H9 (cell line): ENCODE measurements at regions not wholly inside any gene's neighbourhood (a gene's known extent, or its start where the extent isn't known, plus 50 kb on each side); places are given as distances from the start of the nearest gene placed in this dataset.

ENCODE experiments used
- DNase-seq: peaks from one replicate; pipeline ENCODE4 v3.0.0-alpha.2; 2017
- H2AFZ ChIP-seq: one replicate; pipeline ENCODE4 v1.6.1; 2013; ENCODE audit warnings: mild to moderate bottlenecking, low read length, control low read depth, moderate library complexity
- H2AK5ac ChIP-seq: 2 replicates; pipeline ENCODE4 v1.6.1; 2013; ENCODE audit warnings: low read length, control low read depth, mixed read lengths; ENCODE audit not compliant: insufficient read length
- H2BK120ac ChIP-seq: one replicate; pipeline ENCODE4 v1.6.1; 2013; ENCODE audit warnings: low read depth, mild to moderate bottlenecking, low read length, control low read depth, inconsistent platforms; ENCODE audit not compliant: poor library complexity, severe bottlenecking
- H2BK12ac ChIP-seq: 2 replicates; pipeline ENCODE4 v1.6.1; 2013; ENCODE audit warnings: low read length, control low read depth, mixed read lengths, low read depth; ENCODE audit not compliant: insufficient read length
- H2BK15ac ChIP-seq: 2 replicates; pipeline ENCODE4 v1.6.1; 2013; ENCODE audit warnings: low read depth, low read length, control low read depth
- H2BK20ac ChIP-seq: one replicate; pipeline ENCODE4 v1.6.1; 2013; ENCODE audit warnings: low read depth, mild to moderate bottlenecking, low read length, control low read depth, inconsistent platforms; ENCODE audit not compliant: poor library complexity, severe bottlenecking
- H2BK5ac ChIP-seq: 2 replicates; pipeline ENCODE4 v1.6.1; 2013; ENCODE audit warnings: low read length, control low read depth, mixed read lengths; ENCODE audit not compliant: insufficient read length
- H3K14ac ChIP-seq: 2 replicates; pipeline ENCODE4 v1.6.1; 2013; ENCODE audit warnings: low read length, control low read depth; ENCODE audit not compliant: insufficient read depth
- H3K18ac ChIP-seq: 2 replicates; pipeline ENCODE4 v1.6.1; 2013; ENCODE audit warnings: low read depth, mild to moderate bottlenecking, mixed read lengths, low read length, control low read depth; ENCODE audit not compliant: insufficient read length
- H3K23ac ChIP-seq: 2 replicates; pipeline ENCODE4 v1.6.1; 2013; ENCODE audit warnings: low read length, control low read depth, mixed read lengths, low read depth; ENCODE audit not compliant: insufficient read length
- H3K23me2 ChIP-seq: 2 replicates; pipeline ENCODE4 v1.6.1; 2013; ENCODE audit warnings: low read depth, mild to moderate bottlenecking, mixed read lengths, low read length, control low read depth; ENCODE audit not compliant: insufficient read length, poor library complexity, severe bottlenecking
- H3K27ac ChIP-seq: 2 replicates; pipeline ENCODE4 v1.5.1; 2013; ENCODE audit warnings: low read length, control low read depth, mixed read lengths, low read depth; ENCODE audit not compliant: insufficient read length
- H3K27me3 ChIP-seq: 2 replicates; pipeline ENCODE4 v1.6.1; 2013; ENCODE audit warnings: low read length, control low read depth, inconsistent platforms; ENCODE audit not compliant: insufficient read depth
- H3K4ac ChIP-seq: 2 replicates; pipeline ENCODE4 v1.6.1; 2013; ENCODE audit warnings: low read depth, mild to moderate bottlenecking, control low read depth, inconsistent platforms, low read length, moderate library complexity
- H3K4me1 ChIP-seq: 2 replicates; pipeline ENCODE4 v1.6.1; 2013; ENCODE audit warnings: low read length, control low read depth, inconsistent platforms; ENCODE audit not compliant: insufficient read depth
- H3K4me2 ChIP-seq: 2 replicates; pipeline ENCODE4 v1.6.1; 2013; ENCODE audit warnings: low read length, control low read depth, mixed read lengths; ENCODE audit not compliant: insufficient read length, insufficient read depth
- H3K56ac ChIP-seq: 2 replicates; pipeline ENCODE4 v1.6.1; 2013; ENCODE audit warnings: low read depth, mild to moderate bottlenecking, mixed read lengths, low read length, control low read depth; ENCODE audit not compliant: insufficient read length
- H3K79me1 ChIP-seq: 2 replicates; pipeline ENCODE4 v1.6.1; 2013; ENCODE audit warnings: low read depth, mild to moderate bottlenecking, moderate library complexity, low read length, control low read depth, inconsistent platforms; ENCODE audit not compliant: insufficient read depth, poor library complexity, severe bottlenecking
- H3K79me2 ChIP-seq: 2 replicates; pipeline ENCODE4 v1.6.1; 2013; ENCODE audit warnings: low read length, control low read depth, inconsistent platforms; ENCODE audit not compliant: insufficient read depth
- H3K9ac ChIP-seq: 2 replicates; pipeline ENCODE4 v1.6.1; 2013; ENCODE audit warnings: low read length, control low read depth, mixed read lengths; ENCODE audit not compliant: insufficient read length; ENCODE audit errors: extremely low read depth
- H3K9me3 ChIP-seq: one replicate; pipeline ENCODE4 v1.6.1; 2013; ENCODE audit warnings: low read depth, low read length, inconsistent platforms; ENCODE audit not compliant: control insufficient read depth
- H3T11ph ChIP-seq: one replicate; pipeline ENCODE4 v1.6.1; 2013; ENCODE audit warnings: mild to moderate bottlenecking, low read length, control low read depth, inconsistent platforms
- H4K20me1 ChIP-seq: one replicate; pipeline ENCODE4 v1.6.1; 2013; ENCODE audit not compliant: control insufficient read depth, insufficient read length, insufficient read depth
- H4K5ac ChIP-seq: 2 replicates; pipeline ENCODE4 v1.6.1; 2013; ENCODE audit warnings: low read depth, mild to moderate bottlenecking, mixed read lengths, low read length, control low read depth; ENCODE audit not compliant: insufficient read length
- H4K8ac ChIP-seq: replicated peaks from 2 replicates; pipeline ENCODE4 v1.6.1; 2013; ENCODE audit warnings: low read length, control low read depth, mixed read lengths, low read depth; ENCODE audit not compliant: insufficient read length
- H4K91ac ChIP-seq: 2 replicates; pipeline ENCODE4 v1.6.1; 2013; ENCODE audit warnings: low read depth, mild to moderate bottlenecking, moderate library complexity, mixed read lengths, low read length, control low read depth; ENCODE audit not compliant: insufficient read length
- H3K27ac Mint-ChIP-seq, 3 experiments: 2 replicates in 2 of 3; 3 replicates in 1 of 3; pipeline ENCODE4 v1.8.0; 2020 to 2021; ENCODE audit warnings: mixed read lengths in 3 of 3, mild to moderate bottlenecking in 1 of 3, moderate library complexity in 1 of 3
- H3K27me3 Mint-ChIP-seq: 2 replicates; pipeline ENCODE4 v1.8.0; 2021; ENCODE audit warnings: low read depth, mild to moderate bottlenecking, moderate library complexity, mixed read lengths
- H3K36me3 Mint-ChIP-seq, 3 experiments: 2 replicates in 2 of 3; 3 replicates in 1 of 3; pipeline ENCODE4 v1.8.0; 2020 to 2021; ENCODE audit warnings: low read depth in 3 of 3, mixed read lengths in 3 of 3; ENCODE audit not compliant: insufficient read depth in 1 of 3
- H3K4me1 Mint-ChIP-seq, 2 experiments: 2 replicates each; pipeline ENCODE4 v1.8.0; 2020; ENCODE audit warnings: mixed read lengths in 2 of 2
- H3K4me3 Mint-ChIP-seq, 2 experiments: 2 replicates in 1 of 2; 3 replicates in 1 of 2; pipeline ENCODE4 v1.8.0; 2020 to 2021; ENCODE audit warnings: mild to moderate bottlenecking in 2 of 2, mixed read lengths in 2 of 2, moderate library complexity in 1 of 2
- H3K9me3 Mint-ChIP-seq, 2 experiments: 2 replicates in 1 of 2; 3 replicates in 1 of 2; pipeline ENCODE4 v1.8.0; 2020; ENCODE audit warnings: mild to moderate bottlenecking in 2 of 2, mixed read lengths in 2 of 2, moderate library complexity in 1 of 2
- CTCF ChIP-seq: fragments of 200-600 bp; sonication (generic); conservative IDR thresholded peaks from 3 replicates; pipeline ENCODE4 v1.8.0; 2021; ENCODE audit warnings: antibody characterized with exemption, mild to moderate bottlenecking
- WGBS: extraction: QIAGEN DNeasy Blood & Tissue Kit; methylation state at CpG from one replicate; pipeline ENCODE4 v1.1.7; 2013; ENCODE audit warnings: missing lambda C conversion rate, low lambda C conversion rate, mixed read lengths; ENCODE audit not compliant: insufficient read length; ENCODE audit errors: extremely low coverage; 5-methylcytosine and 5-hydroxymethylcytosine counted together

- no peak overlapping the region for H3K56ac ChIP-seq
- no peak overlapping the region for H3K4ac ChIP-seq
- no peaks in the 10 kb centered on the region for H3K79me2 ChIP-seq
- Mint-ChIP-seq H3K27me3 (no peaks in the 10 kb centered on the region), H3K9me3 (peaks cover 0 to 5% of the 10 kb centered on the region in 2 experiments; a peak in 3 of 5 replicates), H3K27ac (no peak overlapping the region), H3K4me1 (no peaks in the 10 kb centered on the region), H3K36me3 (peaks cover 0 to 3% (median 0%) of the 10 kb centered on the region in 3 experiments; a peak in 2 of 7 replicates), H3K4me3 (no peak overlapping the region)
- no peak overlapping the region for H4K8ac ChIP-seq
- H2BK5ac ChIP-seq: no peak overlapping the region
- H3K23me2 ChIP-seq: no peaks in the 10 kb centered on the region
- no peak overlapping the region for H2BK120ac ChIP-seq
- no peak overlapping the region for H2BK15ac ChIP-seq
- H3K4me2 ChIP-seq: no peak overlapping the region
- H3K14ac ChIP-seq: no peak overlapping the region
- H3K27me3 ChIP-seq: no peaks in the 10 kb centered on the region
- H3K27ac ChIP-seq: no peak overlapping the region
- H3K4me1 ChIP-seq: no peaks in the 10 kb centered on the region
- TF ChIP-seq CTCF: no peak
- no peak overlapping the region for H3T11ph ChIP-seq
- no peaks in the 10 kb centered on the region for H3K9me3 ChIP-seq
- H2AK5ac ChIP-seq: no peak overlapping the region
- H3K18ac ChIP-seq: no peak overlapping the region
- H4K91ac ChIP-seq: no peak overlapping the region
- H2AFZ ChIP-seq: no peak overlapping the region
- no CpG with 5 or more reads among the region's 4 CpGs for WGBS
- no peak overlapping the region for H2BK12ac ChIP-seq
- no peak overlapping the region for H3K23ac ChIP-seq
- H3K79me1 ChIP-seq: no peaks in the 10 kb centered on the region
- no peak for DNase-seq
- H4K20me1 ChIP-seq: no peaks in the 10 kb centered on the region
- H2BK20ac ChIP-seq: no peak overlapping the region
- no peak overlapping the region for H4K5ac ChIP-seq
- H3K9ac ChIP-seq: no peak overlapping the region
These were observed 417.0 kb upstream of the CNTN6 start for GRCh38 chr3:675846-676245.
